ENCODE measurements at regions not wholly inside any gene's neighbourhood (a gene's known extent, or its start where the extent isn't known, plus 50 kb on each side); places are given as distances from the start of the nearest gene placed in this dataset.

DNA sequence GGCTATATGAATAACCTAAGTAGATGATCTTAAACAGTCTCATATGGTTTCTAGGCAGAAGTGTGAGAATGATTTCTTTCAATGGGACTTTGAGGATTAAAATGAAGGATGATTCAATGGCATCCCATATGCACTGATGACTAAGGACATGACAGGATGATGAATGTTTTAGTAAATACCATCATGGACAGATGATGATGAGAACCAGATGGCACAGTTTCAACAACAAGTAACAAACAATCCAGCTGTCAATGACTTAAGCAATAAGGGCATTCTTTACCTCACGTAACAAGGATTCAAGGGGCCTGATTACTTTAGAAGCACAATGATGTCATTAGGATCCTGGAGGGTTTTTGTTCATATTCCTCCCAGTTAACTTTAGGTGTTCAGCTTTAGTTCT is 2678.4 kb downstream of the PCDH9 start:
- H3K27ac ChIP-seq = no peak overlapping the region

DNA sequence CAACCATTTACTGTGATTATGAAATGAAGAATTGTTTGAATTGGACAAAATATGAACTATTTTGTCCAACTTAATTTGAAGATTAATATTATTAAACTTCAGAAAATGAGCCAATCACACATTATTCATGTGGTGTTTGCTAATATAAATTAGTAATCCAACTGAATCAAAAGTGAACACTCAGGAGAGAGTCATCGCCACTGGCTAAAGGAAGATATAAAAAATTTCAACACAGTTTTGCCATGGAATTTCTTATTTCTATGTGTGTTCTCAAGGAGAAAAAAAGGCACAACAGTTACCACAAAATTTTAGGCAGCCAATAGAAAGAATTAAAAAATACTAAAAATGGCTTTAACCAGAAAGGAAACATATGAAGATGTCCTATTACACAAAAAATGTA is 2683.8 kb downstream of the PCDH9 start:
- TF ChIP-seq ZFX (IDR thresholded peaks at IDR 0.05; ENCODE audit: borderline replicate concordance) = no peak
- TF ChIP-seq, protein P1, sequence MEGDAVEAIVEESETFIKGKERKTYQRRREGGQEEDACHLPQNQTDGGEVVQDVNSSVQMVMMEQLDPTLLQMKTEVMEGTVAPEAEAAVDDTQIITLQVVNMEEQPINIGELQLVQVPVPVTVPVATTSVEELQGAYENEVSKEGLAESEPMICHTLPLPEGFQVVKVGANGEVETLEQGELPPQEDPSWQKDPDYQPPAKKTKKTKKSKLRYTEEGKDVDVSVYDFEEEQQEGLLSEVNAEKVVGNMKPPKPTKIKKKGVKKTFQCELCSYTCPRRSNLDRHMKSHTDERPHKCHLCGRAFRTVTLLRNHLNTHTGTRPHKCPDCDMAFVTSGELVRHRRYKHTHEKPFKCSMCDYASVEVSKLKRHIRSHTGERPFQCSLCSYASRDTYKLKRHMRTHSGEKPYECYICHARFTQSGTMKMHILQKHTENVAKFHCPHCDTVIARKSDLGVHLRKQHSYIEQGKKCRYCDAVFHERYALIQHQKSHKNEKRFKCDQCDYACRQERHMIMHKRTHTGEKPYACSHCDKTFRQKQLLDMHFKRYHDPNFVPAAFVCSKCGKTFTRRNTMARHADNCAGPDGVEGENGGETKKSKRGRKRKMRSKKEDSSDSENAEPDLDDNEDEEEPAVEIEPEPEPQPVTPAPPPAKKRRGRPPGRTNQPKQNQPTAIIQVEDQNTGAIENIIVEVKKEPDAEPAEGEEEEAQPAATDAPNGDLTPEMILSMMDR (IDR thresholded peaks at IDR 0.05) = no peak
- H3K27ac ChIP-seq = no peak overlapping the region

More for the DNA sequence above, 2678.4 kb downstream of the PCDH9 start:
- TF ChIP-seq ZFX (IDR thresholded peaks at IDR 0.05; ENCODE audit: borderline replicate concordance) = no peak
- TF ChIP-seq, protein P1 (IDR thresholded peaks at IDR 0.05) = no peak

DNA sequence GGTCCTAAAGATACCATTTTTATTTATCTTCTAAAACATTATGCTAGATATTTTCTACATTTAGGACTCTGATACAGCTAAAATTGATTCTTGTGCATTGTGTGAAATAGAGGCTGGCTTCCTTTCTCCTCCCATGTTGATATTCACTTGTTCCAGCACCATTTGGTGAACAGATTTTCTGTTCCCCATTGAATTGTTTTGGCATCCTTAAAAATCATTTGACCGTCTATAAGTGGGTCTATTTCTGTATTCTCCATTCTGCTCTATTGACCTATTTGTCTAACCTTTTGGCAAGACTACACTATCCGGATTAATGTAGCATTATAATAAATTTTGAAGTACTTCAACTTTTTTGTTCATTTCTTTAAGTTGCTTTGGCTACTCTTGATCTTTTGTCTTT is 2689.2 kb downstream of the PCDH9 start:
- H3K27ac ChIP-seq = no peak overlapping the region
- TF ChIP-seq, protein P1 (IDR thresholded peaks at IDR 0.05) = no peak
- TF ChIP-seq ZFX (IDR thresholded peaks at IDR 0.05; ENCODE audit: borderline replicate concordance) = no peak

DNA sequence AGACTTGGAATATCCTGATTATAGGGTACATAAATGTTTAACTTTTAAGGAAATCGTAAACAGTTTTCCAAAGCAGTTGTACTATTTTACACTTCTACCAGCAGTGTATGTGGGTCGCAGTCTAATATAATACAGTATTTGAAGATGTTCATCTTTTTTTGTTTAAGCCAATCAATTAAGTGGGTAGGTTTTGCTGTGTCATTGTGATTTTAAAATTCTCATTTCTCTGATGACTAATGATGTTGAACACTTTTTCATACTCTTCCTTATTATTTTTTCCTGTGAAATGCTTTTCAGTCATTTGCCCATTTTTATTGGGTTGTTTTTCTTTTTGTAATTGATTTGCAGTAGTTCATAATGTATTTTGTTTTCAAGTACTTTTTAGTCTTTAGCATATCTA is 2689.7 kb downstream of the PCDH9 start:
- no peak overlapping the region for H3K27ac ChIP-seq
- no peak for TF ChIP-seq ZFX (IDR thresholded peaks at IDR 0.05; ENCODE audit: borderline replicate concordance)
- TF ChIP-seq, protein P1 (IDR thresholded peaks at IDR 0.05) = no peak

DNA sequence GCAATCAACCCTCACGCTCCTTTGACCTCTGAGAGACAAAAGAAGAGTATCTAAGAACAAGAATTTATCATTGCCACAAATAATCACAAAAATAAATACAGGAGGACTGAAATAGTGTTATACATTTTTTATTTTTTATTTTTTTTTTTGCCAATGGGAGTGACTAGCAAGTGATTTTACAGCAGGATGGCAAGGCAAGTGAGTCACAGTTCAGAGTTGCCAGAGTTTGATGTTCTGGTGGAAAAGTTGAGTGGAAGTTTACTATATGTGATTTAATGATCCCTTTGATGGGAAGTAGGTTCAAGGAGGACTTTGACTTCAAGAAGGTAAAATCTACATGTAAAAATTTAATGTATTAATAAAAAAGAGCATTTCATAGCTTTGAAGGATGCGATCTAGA is 2691.4 kb downstream of the PCDH9 start:
- no peak for TF ChIP-seq ZFX (IDR thresholded peaks at IDR 0.05; ENCODE audit: borderline replicate concordance)
- TF ChIP-seq, protein P1 (IDR thresholded peaks at IDR 0.05) = no peak
- H3K27ac ChIP-seq = no peak overlapping the region

DNA sequence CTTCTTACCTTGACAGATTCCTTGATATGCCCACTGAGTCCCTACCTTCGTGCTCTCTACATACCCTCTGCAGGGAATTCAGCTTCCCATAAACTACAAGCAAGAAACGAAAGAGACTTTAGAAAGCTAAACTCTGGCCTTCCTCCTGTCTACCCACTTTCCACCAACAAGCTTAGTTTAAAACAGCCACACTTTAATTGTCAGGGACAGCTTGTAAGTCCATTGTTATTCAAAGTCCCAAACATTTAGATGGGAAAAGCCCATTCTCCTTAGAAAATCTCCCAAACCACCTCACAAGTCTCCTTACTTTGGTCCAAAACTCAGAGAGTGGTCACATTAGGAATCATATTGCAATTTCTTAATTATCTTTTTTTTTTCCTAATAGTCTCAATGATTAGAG is 2695.8 kb downstream of the PCDH9 start:
- no peak overlapping the region for H3K27ac ChIP-seq
- TF ChIP-seq ZFX (IDR thresholded peaks at IDR 0.05; ENCODE audit: borderline replicate concordance) = no peak
- TF ChIP-seq, protein P1 (IDR thresholded peaks at IDR 0.05) = no peak

DNA sequence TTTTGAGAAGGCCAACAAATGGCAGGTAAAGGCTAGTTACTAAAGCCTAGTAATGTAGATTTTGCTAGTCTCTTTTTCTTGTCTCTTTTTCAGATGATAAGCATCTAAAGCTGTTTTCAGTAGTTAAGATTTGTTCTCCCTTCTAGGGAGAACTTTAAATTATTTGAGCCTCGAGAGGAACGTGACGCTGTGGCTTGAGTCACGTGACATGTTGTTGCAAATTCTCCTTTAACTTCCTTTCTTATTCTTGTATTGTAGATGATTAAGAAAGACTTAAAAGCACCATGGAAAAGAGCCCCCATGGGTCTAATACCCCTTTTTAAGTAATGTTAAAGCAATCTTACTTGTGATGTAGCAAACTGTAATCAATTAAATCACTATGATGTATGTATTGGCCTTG is 2698.7 kb downstream of the PCDH9 start:
- no peak overlapping the region for H3K27ac ChIP-seq
- TF ChIP-seq ZFX (IDR thresholded peaks at IDR 0.05; ENCODE audit: borderline replicate concordance) = no peak
- TF ChIP-seq, protein P1 (IDR thresholded peaks at IDR 0.05) = no peak

All from 22Rv1 (cell line).